DOHH2 (cell line): ENCODE measurements at regions not wholly inside any gene's neighbourhood (a gene's known extent, or its start where the extent isn't known, plus 50 kb on each side); places are given as distances from the start of the nearest gene placed in this dataset.

Source experiments
- EZH2phosphoT487 ChIP-seq: fragments of 200-600 bp; sonication (generic); IDR thresholded peaks from 2 replicates; pipeline ENCODE4 v1.6.1; 2017; ENCODE audit warnings: borderline replicate concordance, mild to moderate bottlenecking, antibody characterized with exemption, low read length, moderate library complexity, mixed read lengths
- TF ChIP-seq, protein P1 (sequence below): fragments of 200-600 bp; sonication (generic); IDR thresholded peaks from one replicate; pipeline ENCODE4 v1.5.1; 2014; ENCODE audit warnings: antibody characterized with exemption, mild to moderate bottlenecking, low read depth, low read length; ENCODE audit not compliant: poor library complexity, severe bottlenecking

DNA sequence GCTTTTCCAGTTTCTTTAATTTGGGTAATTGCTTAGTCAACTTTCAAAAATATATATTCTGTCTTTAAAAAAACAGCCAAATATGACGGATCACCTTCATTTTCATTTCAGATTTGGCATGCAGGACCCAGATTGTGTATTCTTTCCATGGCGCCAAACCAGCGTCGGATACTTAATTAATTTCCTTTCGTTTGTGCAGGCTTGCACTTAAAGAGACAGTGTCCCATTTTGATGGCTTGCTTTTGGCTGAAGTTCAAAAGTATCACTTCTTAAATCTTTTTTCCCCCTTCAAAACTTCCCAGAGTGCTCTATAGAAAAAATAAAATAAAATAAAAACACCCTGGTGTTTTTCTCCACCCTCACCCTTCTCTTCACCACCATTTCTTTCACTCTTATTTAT lies 394.5 kb upstream of the SOX9 start:
- TF ChIP-seq, protein P1, sequence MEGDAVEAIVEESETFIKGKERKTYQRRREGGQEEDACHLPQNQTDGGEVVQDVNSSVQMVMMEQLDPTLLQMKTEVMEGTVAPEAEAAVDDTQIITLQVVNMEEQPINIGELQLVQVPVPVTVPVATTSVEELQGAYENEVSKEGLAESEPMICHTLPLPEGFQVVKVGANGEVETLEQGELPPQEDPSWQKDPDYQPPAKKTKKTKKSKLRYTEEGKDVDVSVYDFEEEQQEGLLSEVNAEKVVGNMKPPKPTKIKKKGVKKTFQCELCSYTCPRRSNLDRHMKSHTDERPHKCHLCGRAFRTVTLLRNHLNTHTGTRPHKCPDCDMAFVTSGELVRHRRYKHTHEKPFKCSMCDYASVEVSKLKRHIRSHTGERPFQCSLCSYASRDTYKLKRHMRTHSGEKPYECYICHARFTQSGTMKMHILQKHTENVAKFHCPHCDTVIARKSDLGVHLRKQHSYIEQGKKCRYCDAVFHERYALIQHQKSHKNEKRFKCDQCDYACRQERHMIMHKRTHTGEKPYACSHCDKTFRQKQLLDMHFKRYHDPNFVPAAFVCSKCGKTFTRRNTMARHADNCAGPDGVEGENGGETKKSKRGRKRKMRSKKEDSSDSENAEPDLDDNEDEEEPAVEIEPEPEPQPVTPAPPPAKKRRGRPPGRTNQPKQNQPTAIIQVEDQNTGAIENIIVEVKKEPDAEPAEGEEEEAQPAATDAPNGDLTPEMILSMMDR: no peak
- TF ChIP-seq EZH2phosphoT487: no peak
